Thyroid gland (tissue), 4 donors: ENCODE measurements at regions not wholly inside any gene's neighbourhood (a gene's known extent, or its start where the extent isn't known, plus 50 kb on each side); places are given as distances from the start of the nearest gene placed in this dataset.

ENCODE experiments used
- DNase-seq, 2 donors: peaks; one replicate each; pipeline ENCODE4 v3.0.0-alpha.2; 2019
- H3K27ac ChIP-seq, 3 donors: fragments of 200-600 bp; sonication (generic); 1 replicate in 2 of 3; 2 replicates in 1 of 3; pipeline ENCODE4 v1.5.1; 2016 to 2019; ENCODE audit warnings: mild to moderate bottlenecking in 1 of 3, moderate library complexity in 1 of 3
- H3K27me3 ChIP-seq: fragments of 200-600 bp; sonication (generic); one replicate; pipeline ENCODE4 v1.5.1; 2019
- H3K36me3 ChIP-seq, 2 donors: fragments of 200-600 bp; sonication (generic); one replicate each; pipeline ENCODE4 v1.5.1; 2016 to 2019
- H3K4me1 ChIP-seq, 2 donors: fragments of 200-600 bp; sonication (generic); one replicate each; pipeline ENCODE4 v1.5.1; 2017 to 2019
- H3K4me3 ChIP-seq, 3 donors: fragments of 200-600 bp; sonication (generic); replicated peaks in 1 of 3; 1 replicate in 2 of 3; 2 replicates in 1 of 3; pipeline ENCODE4 v1.5.1; 2016; ENCODE audit warnings: mild to moderate bottlenecking in 1 of 3
- H3K9me3 ChIP-seq: fragments of 200-600 bp; sonication (generic); one replicate; pipeline ENCODE4 v1.5.1; 2017
- CTCF ChIP-seq, 6 experiments: fragments of 200-600 bp in 3 of 6; fragments of 450-650 bp in 3 of 6; sonication (generic) in 3 of 6; IDR thresholded peaks; one replicate each; pipeline ENCODE4 v1.5.1; 2016 to 2019; ENCODE audit warnings: antibody characterized with exemption in 6 of 6, mild to moderate bottlenecking in 2 of 6, inconsistent platforms in 1 of 6, moderate library complexity in 1 of 6
- POLR2A ChIP-seq, 2 donors: fragments of 450-650 bp; IDR thresholded peaks; one replicate each; pipeline ENCODE4 v1.6.1; 2017; ENCODE audit warnings: antibody characterized with exemption in 2 of 2, mild to moderate bottlenecking in 2 of 2, moderate library complexity in 1 of 2
- WGBS, 2 donors: methylation state at CpG; one replicate each; pipeline ENCODE4 v1.1.5; 2017; 5-methylcytosine and 5-hydroxymethylcytosine counted together
- intact Hi-C: fragments of 100-400 bp; cut with DNase I; formaldehyde crosslinking; loops from one replicate; pipeline ENCODE4 v1.15.1; 2023

- WGBS, 2 donors, result 95% methylated on average over 5 of the region's 5 CpGs
- H3K36me3 ChIP-seq, result peaks cover 18 to 26% of the 10 kb centered on the region in 2 donors
- TF ChIP-seq CTCF (IDR thresholded peaks at IDR 0.05) (no peak), POLR2A (IDR thresholded peaks at IDR 0.05) (no peak)
- no peaks in the 10 kb centered on the region for H3K4me1 ChIP-seq
- H3K27ac ChIP-seq, result no peak overlapping the region
- DNase-seq, result no peak
- H3K9me3 ChIP-seq, result no peaks in the 10 kb centered on the region
- H3K4me3 ChIP-seq, result no peak overlapping the region
- intact Hi-C loops, result loop anchor here (10.0 kb wide), 1 partner anchor 273 kb away; no protein-coding TSS in a partner anchor
- H3K27me3 ChIP-seq, result no peaks in the 10 kb centered on the region
These were observed 78.7 kb downstream of the SYNE3 start for GRCh38 chr14:95437715-95438114.

- peaks cover 18 to 26% of the 10 kb centered on the region in 2 donors for H3K36me3 ChIP-seq
- intact Hi-C loops, result loop anchor here (10.0 kb wide), 1 partner anchor 272 kb away; no protein-coding TSS in a partner anchor
- 89% methylated on average over 4 of the region's 4 CpGs for WGBS, 2 donors
These were observed 80.1 kb downstream of the SYNE3 start for GRCh38 chr14:95436354-95436753.

GRCh38 chr14:95434121-95434520, 82.3 kb downstream of the SYNE3 start:
- H3K4me3 ChIP-seq, result no peak overlapping the region
- peaks cover 18 to 23% of the 10 kb centered on the region in 2 donors for H3K36me3 ChIP-seq
- intact Hi-C loops, result loop anchor here (5.0 to 10.0 kb wide), 2 partner anchors 269 to 747 kb away; no protein-coding TSS in a partner anchor
- 93 to 96% methylated on average over 1 of the region's 1 CpG for WGBS, 2 donors
- H3K27me3 ChIP-seq, result no peaks in the 10 kb centered on the region
- no peak for DNase-seq
- H3K9me3 ChIP-seq, result no peaks in the 10 kb centered on the region
- no peak for TF ChIP-seq POLR2A (IDR thresholded peaks at IDR 0.05)
- no peak for TF ChIP-seq CTCF (IDR thresholded peaks at IDR 0.05)
- H3K27ac ChIP-seq, result no peak overlapping the region
- no peaks in the 10 kb centered on the region for H3K4me1 ChIP-seq

More at GRCh38 chr14:95436354-95436753, 80.1 kb downstream of the SYNE3 start:
- no peak for TF ChIP-seq CTCF (IDR thresholded peaks at IDR 0.05)
- no peak for TF ChIP-seq POLR2A (IDR thresholded peaks at IDR 0.05)
- Histone ChIP-seq H3K4me3 (no peak overlapping the region), H3K9me3 (no peaks in the 10 kb centered on the region), H3K27me3 (no peaks in the 10 kb centered on the region), H3K27ac (no peak overlapping the region), H3K4me1 (no peaks in the 10 kb centered on the region)
- DNase-seq, result no peak

GRCh38 chr14:95433094-95433478, 83.4 kb downstream of the SYNE3 start:
- Histone ChIP-seq H3K27me3 (no peaks in the 10 kb centered on the region), H3K9me3 (no peaks in the 10 kb centered on the region), H3K4me3 (no peak overlapping the region), H3K27ac (no peak overlapping the region), H3K4me1 (no peaks in the 10 kb centered on the region), H3K36me3 (peaks cover 17% of the 10 kb centered on the region in 2 donors)
- WGBS, 2 donors, result 84 to 88% methylated on average over 8 of the region's 8 CpGs
- TF ChIP-seq POLR2A (IDR thresholded peaks at IDR 0.05) (no peak), CTCF (IDR thresholded peaks at IDR 0.05) (no peak)
- DNase-seq, result no peak
- intact Hi-C loops, result loop anchor here (5.0 to 10.0 kb wide), 2 partner anchors 268 to 746 kb away; no protein-coding TSS in a partner anchor

- Histone ChIP-seq H3K4me3 (no peak overlapping the region), H3K9me3 (no peaks in the 10 kb centered on the region), H3K36me3 (peaks cover 13 to 17% of the 10 kb centered on the region in 2 donors), H3K27ac (peak overlapping the region in 1 of 3 donors; percentile 12), H3K27me3 (no peaks in the 10 kb centered on the region), H3K4me1 (no peaks in the 10 kb centered on the region)
- intact Hi-C loops, result loop anchor here (5.0 to 10.0 kb wide), 2 partner anchors 268 to 745 kb away; no protein-coding TSS in a partner anchor
- TF ChIP-seq POLR2A (IDR thresholded peaks at IDR 0.05) (no peak), CTCF (IDR thresholded peaks at IDR 0.05) (peak; percentile 49 to 88 (median 76))
- WGBS, 2 donors, result 45 to 49% methylated on average over 17 to 20 of the region's 20 CpGs
- DNase-seq, result peak; percentile 59 to 60
These were observed 84.0 kb downstream of the SYNE3 start for GRCh38 chr14:95432144-95433093.
